ENCODE measurements at regions not wholly inside any gene's neighbourhood (a gene's known extent, or its start where the extent isn't known, plus 50 kb on each side); places are given as distances from the start of the nearest gene placed in this dataset.

DNA sequence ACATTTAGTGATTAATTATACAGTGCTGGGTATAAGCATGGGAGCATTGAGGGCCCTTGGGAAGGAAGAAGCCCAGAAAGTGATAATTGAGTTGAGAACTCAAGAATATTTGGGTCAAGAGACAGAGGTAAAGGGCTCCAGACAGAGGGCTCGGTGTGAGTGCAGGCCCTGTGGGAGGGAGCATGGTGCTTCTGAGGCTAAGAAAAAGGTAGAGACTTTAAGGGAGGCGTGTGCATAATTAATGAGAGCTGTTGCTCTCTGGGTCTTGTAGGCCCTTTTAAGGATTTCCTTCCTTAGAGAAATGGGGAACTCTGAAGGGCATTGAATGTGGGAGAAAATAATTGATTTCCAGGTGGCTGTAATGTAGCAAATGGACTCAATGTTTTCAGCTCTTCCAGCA, 735.0 kb upstream of the POU3F3 start:
- DNase-seq (ENCODE audit: extremely low read depth, low read depth) = no peak

DNA sequence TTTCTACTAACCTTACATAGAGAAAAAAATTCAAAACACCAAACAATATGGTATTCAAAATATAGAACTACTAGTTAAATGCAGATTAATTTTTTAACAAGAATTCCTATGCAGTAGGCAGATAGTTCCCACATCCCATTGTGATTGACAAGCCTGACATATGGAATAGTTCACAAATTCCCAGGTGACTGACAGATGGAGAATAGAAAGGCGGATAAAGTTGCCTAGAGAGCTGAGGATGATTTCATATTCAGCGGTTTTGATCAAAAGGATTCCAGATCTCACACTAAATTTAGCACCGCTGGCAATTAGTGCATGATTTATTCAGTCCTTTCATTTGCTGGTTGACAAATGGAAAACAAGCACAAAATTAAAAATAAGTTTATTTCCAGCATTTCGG, 733.7 kb upstream of the POU3F3 start:
- DNase-seq (ENCODE audit: extremely low read depth, low read depth) = no peak

DNA sequence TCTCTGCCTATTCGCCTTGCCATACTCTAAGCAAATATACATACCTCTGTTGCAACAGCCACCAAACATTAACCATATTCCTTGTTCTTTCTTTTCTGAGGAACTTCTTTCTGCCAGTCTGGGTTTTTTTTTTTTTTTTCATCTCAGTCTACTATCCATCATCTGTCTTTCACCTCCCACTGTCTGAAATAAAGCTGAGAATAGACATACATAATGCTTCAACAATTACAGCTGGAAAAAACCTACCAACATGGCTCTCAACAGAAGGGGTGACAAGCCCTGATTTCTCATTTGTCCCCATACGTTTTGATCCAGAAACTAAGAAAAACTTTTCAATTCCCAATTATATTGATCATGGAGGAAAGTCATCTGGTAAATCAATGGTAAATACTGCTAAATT, 728.8 kb upstream of the POU3F3 start:
- DNase-seq (ENCODE audit: extremely low read depth, low read depth) = no peak

DNA sequence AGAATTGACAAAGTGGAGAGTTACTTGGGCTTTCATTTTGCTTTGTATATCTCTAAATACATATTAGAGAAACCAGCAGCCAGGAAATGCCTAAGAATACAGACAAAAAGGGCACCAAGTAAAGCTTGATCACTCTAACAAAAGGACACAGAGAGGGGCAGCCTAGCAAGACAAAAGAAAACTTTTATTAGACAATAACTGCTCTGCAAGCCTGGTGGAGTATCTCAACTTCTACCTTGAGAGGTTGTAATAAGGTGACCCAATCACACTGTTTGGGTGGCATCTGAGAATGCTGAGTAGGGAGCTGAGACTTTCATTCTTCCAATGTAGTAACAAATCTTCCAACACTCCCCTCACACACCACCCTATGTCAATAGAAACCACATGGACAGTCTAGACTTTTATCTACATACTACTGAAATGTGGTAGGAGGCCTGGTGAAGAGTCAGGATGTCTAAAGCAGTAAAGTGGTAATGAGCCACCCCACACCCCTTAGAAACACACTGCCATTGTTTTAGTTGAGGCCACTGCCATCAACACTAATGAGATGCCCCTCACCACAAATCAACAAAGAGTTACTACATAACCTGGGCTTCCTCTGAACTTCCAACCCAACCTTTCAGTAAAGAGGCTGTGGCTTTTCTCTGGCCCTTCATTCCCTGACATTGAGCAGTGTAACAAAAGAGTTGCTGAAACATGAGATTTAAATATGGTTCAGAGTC, 726.7 kb upstream of the POU3F3 start:
- no peak for DNase-seq (ENCODE audit: extremely low read depth, low read depth)

GRCh38 chr2:104140361-104140760, 713.6 kb upstream of the POU3F3 start:
- no peak for DNase-seq (ENCODE audit: extremely low read depth, low read depth)

DNA sequence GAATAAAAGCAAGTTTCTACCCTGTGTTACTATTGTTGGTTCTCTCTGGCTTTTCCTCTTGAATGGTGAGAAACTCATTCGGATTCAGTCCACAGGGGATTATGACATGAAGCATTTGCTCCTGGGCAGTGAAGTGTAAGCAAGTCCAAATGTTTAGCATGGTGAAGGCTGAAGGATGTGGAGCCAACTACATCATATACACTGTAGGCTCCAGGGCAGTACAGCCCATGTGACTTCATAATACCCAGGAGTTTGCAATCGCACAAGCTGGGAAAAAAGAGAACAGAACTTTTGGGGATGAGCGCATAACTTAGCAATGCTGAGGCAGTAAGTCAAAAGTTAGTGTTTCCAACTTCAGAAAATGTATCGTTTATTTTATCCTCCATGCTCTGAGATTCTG, 695.7 kb upstream of the POU3F3 start:
- DNase-seq (ENCODE audit: extremely low read depth, low read depth) = no peak

DNA sequence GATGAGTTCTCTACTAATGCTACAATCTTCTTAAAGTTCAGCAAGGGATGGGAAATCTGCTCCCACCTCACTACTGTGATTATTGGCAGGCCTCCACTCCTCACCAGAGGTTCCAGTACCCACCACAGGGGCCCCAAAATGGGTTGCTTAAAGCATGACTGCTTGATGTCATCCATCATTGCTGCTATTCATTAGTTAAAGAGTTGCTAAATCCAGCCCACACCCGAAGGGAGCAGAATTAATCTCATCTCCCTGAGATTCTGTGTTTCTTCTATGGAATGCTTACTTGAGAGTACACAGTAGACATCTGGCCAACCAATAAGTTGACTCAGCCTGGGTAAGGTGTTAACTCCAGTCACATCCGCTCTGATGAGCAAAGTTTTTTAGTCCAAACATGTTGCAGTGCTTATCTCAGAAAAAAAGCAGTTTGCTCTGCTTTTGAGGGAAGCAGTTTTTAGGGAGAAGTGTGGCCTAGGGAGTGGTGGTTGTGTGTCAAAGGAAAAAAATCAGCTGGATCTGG, 690.2 kb upstream of the POU3F3 start:
- DNase-seq (ENCODE audit: extremely low read depth, low read depth) = no peak

- no peak for DNase-seq (ENCODE audit: extremely low read depth, low read depth)
Measured at GRCh38 chr2:104164721-104165252, 689.1 kb upstream of the POU3F3 start.

DNA sequence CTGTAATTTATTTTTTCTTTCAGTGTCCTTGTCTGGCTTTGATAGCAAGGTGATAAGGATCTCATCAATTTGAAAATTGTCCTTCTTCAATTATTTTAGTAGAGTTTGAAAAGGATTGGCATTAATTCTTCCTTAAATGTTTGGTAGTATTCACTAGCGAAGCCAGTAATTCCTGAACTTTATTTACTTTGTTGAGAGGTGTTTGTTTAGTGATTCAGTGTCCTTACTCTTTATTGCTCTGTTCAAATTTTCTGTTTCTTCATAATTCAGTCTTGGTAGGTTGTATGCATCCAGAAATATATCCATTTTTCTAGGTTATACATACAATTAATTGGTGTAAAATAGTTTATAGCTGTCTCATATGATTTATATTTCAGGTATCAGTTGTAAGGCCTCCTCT, 676.7 kb upstream of the POU3F3 start:
- no peak for DNase-seq (ENCODE audit: extremely low read depth, low read depth)

- DNase-seq (ENCODE audit: extremely low read depth, low read depth) = no peak
Measured at GRCh38 chr2:104179644-104180043, 674.3 kb upstream of the POU3F3 start.

DNA sequence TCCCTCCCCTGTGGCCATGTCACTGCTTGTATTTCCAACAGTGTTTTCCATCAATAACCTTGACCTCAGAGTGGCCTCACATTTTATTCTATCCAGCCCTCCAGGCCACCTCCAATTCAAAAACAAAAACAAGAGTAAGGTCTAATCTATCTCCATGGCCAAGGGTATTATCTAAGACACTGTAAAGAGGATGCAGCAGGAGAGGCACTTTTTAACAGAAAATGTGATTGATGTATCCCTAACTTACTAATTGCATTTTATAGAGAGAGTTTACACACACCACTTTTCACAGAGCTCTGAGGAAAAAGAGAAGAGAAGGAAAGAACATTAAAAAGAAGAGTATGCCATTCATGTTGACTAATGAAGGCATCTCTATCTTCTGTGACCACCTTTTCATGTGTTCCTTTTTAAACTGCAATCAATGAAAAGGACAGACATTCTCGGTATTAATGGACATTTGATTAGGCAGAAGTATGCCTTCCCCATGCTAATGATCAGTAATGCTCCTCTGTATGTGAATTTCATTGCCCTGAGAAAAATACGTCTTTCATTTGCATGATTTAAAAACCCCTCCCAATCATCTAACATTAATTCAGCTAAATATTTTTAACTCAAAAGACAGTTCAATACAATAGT, 653.3 kb upstream of the POU3F3 start:
- no peak for DNase-seq (ENCODE audit: extremely low read depth, low read depth)

DNA sequence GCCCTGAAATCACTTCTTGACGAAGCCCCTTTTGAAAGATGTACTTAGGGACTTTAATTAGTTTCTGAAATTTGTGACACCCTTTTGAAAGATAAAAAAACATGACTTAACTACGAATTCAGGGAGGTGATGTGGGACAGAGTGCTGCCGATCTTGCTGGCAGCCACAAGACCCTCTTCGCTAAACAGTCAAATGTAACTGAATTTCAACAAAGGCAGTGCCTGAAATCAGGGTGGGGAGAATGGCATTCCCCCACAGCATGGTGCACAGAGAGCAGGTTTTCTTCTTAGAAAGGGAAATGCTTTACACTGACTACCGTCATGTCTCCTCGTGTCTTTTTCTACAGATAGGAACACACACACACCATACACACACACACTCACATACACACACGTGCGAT, 640.2 kb upstream of the POU3F3 start:
- DNase-seq (ENCODE audit: extremely low read depth, low read depth) = no peak

- DNase-seq (ENCODE audit: extremely low read depth, low read depth) = no peak
Measured at GRCh38 chr2:104215269-104216161, 638.4 kb upstream of the POU3F3 start.

- DNase-seq (ENCODE audit: extremely low read depth, low read depth) = no peak
Measured at GRCh38 chr2:104233591-104233990, 620.3 kb upstream of the POU3F3 start.

DNA sequence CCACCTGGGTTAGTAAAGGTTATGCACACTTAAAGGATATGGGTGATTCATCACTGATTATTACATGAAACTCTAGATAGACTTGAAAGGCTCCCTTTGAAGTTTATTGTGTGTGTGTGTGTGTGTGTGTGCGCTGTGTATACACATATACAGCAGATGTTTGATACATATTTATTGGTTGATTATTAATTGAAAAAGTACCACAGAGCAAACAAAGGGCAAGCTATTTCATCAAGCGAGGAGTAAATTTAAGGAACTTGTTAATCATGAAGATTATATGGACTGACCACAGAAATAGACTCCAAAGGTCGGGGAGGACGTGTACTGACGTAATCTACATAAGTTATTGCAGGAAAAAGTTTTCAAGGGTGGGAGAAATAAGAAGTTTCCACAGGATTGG, 617.4 kb upstream of the POU3F3 start:
- no peak for DNase-seq (ENCODE audit: extremely low read depth, low read depth)

- DNase-seq (ENCODE audit: extremely low read depth, low read depth) = no peak
Measured at GRCh38 chr2:104240984-104241383, 612.9 kb upstream of the POU3F3 start.

DNA sequence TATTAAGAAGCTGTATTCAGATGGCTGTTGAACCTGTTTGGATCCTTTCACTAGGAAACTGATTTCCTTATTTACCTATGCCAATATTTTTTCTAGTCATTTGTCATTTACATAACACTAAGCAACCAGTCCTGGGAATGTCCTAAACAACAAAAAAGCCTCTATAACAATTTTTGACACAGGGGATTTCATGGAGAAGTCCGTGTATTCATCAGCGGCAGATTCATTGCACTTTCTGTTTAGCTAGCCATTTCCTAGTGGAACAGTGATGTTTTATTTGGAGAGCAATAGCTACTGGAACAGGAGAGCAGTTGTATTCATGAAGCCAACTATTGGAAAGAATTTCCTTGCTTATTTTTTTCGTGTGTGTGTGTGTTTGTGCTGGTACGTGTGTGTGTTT, 604.3 kb upstream of the POU3F3 start:
- no peak for DNase-seq (ENCODE audit: extremely low read depth, low read depth)

DNA sequence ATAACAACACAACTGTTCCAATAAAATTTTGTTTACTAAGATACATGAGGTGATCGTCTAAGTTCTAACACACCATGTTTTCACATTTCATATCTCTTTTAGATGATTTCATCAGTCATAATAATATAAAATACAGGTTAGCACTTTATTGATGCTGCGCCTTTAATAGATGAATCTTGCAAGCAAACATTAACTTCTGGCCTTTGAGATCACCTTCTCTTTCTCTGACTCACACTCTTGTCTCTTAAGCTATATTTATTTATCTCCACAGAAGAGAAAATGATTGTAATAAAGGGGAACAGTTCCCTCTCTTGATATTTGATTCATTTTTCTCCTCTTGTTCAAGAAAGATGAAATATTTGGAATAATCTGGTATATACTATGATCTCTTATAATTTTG, 603.3 kb upstream of the POU3F3 start:
- no peak for DNase-seq (ENCODE audit: extremely low read depth, low read depth)

DNA sequence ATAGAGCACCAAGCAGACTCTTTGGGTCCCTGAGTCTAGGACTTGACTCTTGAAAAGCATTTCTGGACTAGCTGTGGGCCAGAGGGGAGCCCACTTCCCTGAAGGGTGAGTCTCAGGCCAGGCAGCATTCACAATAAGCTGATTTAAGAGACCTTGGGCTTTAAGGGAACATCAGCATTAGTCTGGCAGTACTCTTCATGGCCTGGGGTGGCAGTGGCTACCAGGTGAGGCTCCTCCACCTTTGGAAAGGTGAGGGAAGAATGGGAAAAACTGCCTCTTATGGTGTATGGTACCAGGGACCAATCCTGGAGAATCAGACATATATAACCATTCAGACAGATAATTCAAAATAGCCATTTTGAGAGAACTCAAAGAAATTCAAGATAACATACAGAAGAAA, 599.9 kb upstream of the POU3F3 start:
- DNase-seq (ENCODE audit: extremely low read depth, low read depth) = no peak

- no peak for DNase-seq (ENCODE audit: extremely low read depth, low read depth)
Measured at GRCh38 chr2:104262714-104263113, 591.2 kb upstream of the POU3F3 start.

- no peak for DNase-seq (ENCODE audit: extremely low read depth, low read depth)
Measured at GRCh38 chr2:104279646-104280045, 574.3 kb upstream of the POU3F3 start.

Measured in NCI-H460 (cell line).